ENCODE measurements at regions not wholly inside any gene's neighbourhood (a gene's known extent, or its start where the extent isn't known, plus 50 kb on each side); places are given as distances from the start of the nearest gene placed in this dataset.

GRCh38 chr4:171590716-171591115, 222.5 kb upstream of the GALNTL6 start:
- no peak overlapping the region for H3K4me3 ChIP-seq (replicated peaks; ENCODE audit: low read depth, low read length)
- DNase-seq (ENCODE audit: extremely low read depth, low read depth): no peak
- no peak for TF ChIP-seq CTCF (IDR thresholded peaks at IDR 0.05; ENCODE audit: low read depth, low read length, missing control alignments)

DNA sequence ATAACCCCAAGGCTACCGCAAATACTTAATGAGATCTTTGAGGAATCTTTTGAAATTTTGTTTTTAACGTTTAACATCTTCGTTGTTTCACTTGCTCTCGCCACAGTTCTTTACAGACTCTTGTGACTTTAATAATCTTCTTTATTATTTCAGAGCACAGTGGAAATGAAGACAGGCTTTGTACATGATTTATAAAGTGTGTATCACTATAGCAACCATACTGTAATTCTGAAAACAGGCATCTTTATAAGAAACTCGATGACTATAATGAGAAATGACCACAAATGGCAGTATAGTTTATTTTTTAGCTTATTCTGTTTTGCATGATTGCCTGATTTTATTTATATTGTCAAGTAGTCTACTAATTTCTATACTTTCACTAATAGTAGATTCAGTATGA, 224.4 kb upstream of the GALNTL6 start:
- no peak overlapping the region for H3K4me3 ChIP-seq (replicated peaks; ENCODE audit: low read depth, low read length)
- no peak for DNase-seq (ENCODE audit: extremely low read depth, low read depth)
- no peak for TF ChIP-seq CTCF (IDR thresholded peaks at IDR 0.05; ENCODE audit: low read depth, low read length, missing control alignments)

GRCh38 chr4:171588051-171588545, 225.1 kb upstream of the GALNTL6 start:
- no peak for DNase-seq (ENCODE audit: extremely low read depth, low read depth)
- no peak overlapping the region for H3K4me3 ChIP-seq (replicated peaks; ENCODE audit: low read depth, low read length)
- TF ChIP-seq CTCF (IDR thresholded peaks at IDR 0.05; ENCODE audit: low read depth, low read length, missing control alignments): no peak

DNA sequence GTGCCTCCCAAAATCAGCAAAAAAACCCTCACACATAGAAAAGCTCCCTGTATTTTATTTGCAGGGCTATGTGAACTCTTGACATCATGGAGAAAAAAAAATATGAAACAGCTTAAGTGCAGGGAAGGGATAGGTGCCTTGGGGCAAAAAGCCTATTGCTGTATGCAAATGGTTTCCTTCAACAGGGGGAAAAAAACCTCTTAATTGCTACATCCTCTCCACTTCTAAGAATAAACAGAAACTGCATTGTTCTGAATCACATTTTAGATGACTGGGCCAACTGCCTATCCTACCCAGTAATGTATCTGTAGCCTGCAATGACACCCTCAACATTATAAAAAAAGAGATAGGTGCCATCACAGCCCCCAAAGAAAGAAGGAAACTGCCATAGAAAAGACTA, 229.4 kb upstream of the GALNTL6 start:
- no peak for TF ChIP-seq CTCF (IDR thresholded peaks at IDR 0.05; ENCODE audit: low read depth, low read length, missing control alignments)
- no peak for DNase-seq (ENCODE audit: extremely low read depth, low read depth)
- no peak overlapping the region for H3K4me3 ChIP-seq (replicated peaks; ENCODE audit: low read depth, low read length)

DNA sequence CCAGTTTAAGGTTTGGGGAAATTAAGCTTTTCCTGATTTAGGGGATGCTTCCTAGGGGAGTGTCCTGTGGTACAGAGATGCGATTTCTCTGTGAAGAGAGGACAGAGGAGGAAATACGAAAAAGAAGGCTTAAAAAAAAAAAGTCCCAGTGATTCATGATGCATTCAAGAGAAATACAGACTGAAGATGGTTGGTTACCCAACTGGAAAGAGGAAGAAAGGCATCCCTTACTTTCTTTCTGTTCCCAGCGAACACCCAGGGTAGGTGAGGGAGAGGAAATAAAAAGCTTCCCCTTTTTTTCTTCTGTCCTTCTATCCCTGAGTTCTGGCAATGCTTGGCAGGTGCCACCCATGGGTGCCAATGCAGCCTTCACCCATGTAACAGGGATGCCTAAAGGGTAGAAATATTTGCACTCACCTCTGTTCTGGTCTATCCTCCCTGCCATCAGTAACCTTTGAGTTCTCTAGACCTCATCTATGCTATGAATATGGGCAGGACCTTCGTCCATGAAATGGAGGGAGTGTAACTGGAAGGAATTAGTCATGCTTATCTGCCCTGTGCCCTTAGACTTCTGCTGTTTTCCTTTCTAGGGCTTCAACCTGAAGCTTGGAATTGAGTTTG, 230.1 kb upstream of the GALNTL6 start:
- TF ChIP-seq CTCF (IDR thresholded peaks at IDR 0.05; ENCODE audit: low read depth, low read length, missing control alignments): no peak
- H3K4me3 ChIP-seq (replicated peaks; ENCODE audit: low read depth, low read length): no peak overlapping the region
- DNase-seq (ENCODE audit: extremely low read depth, low read depth): no peak

DNA sequence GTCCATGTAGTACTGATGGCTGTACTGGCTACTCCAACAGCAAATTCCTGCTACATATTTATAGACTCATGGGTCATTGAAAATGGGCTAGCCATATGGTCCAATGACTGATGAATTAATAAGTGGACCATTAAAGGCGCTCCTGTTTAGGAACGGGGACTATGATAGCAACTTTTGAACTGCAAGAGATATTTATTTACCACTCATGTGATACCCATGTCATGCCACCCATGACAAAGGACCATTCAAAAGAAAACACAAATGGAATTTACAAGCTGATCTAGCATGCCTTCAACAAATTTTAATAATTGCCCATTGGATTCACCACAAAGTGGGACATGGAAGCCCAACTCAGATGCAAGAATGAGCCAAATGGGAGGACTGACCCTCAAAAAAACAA, 240.0 kb upstream of the GALNTL6 start:
- no peak overlapping the region for H3K4me3 ChIP-seq (replicated peaks; ENCODE audit: low read depth, low read length)
- no peak for TF ChIP-seq CTCF (IDR thresholded peaks at IDR 0.05; ENCODE audit: low read depth, low read length, missing control alignments)

More for the DNA sequence above, 240.0 kb upstream of the GALNTL6 start:
- no peak for DNase-seq (ENCODE audit: extremely low read depth, low read depth)

All from HFF-Myc (cell line).